ENCODE measurements at regions not wholly inside any gene's neighbourhood (a gene's known extent, or its start where the extent isn't known, plus 50 kb on each side); places are given as distances from the start of the nearest gene placed in this dataset.

DNA sequence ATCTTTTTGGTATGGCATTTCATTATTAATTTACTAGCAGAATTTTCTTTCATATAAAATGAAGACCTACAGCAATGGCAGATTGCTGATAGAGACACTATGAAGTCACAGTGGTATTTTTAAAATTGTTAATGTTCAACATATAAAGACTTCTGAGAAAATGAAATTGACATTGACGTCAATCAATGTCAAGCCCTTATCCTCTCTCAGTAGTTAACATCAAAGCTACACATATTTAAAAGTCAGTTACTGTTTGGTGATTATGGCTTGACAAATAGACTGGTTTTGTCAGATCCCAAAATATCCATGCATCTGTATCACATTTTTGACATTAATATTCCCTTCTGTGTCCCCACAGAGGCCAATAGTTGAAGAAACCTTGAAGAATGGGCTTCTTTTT lies 1069.1 kb upstream of the SEL1L start:
- no peak for DNase-seq
- Histone ChIP-seq H3K9me3 (peaks cover 9% of the 10 kb centered on the region), H3K4me1 (ENCODE audit: low read depth) (no peaks in the 10 kb centered on the region), H3K36me3 (ENCODE audit: low read depth) (no peaks in the 10 kb centered on the region), H3K4me3 (no peak overlapping the region)
- intact Hi-C loops (cut with DNase I, micrococcal nuclease): no loop called here
- ATAC-seq: no peak
- TF ChIP-seq, protein P1, sequence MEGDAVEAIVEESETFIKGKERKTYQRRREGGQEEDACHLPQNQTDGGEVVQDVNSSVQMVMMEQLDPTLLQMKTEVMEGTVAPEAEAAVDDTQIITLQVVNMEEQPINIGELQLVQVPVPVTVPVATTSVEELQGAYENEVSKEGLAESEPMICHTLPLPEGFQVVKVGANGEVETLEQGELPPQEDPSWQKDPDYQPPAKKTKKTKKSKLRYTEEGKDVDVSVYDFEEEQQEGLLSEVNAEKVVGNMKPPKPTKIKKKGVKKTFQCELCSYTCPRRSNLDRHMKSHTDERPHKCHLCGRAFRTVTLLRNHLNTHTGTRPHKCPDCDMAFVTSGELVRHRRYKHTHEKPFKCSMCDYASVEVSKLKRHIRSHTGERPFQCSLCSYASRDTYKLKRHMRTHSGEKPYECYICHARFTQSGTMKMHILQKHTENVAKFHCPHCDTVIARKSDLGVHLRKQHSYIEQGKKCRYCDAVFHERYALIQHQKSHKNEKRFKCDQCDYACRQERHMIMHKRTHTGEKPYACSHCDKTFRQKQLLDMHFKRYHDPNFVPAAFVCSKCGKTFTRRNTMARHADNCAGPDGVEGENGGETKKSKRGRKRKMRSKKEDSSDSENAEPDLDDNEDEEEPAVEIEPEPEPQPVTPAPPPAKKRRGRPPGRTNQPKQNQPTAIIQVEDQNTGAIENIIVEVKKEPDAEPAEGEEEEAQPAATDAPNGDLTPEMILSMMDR (IDR thresholded peaks at IDR 0.05): no peak

DNA sequence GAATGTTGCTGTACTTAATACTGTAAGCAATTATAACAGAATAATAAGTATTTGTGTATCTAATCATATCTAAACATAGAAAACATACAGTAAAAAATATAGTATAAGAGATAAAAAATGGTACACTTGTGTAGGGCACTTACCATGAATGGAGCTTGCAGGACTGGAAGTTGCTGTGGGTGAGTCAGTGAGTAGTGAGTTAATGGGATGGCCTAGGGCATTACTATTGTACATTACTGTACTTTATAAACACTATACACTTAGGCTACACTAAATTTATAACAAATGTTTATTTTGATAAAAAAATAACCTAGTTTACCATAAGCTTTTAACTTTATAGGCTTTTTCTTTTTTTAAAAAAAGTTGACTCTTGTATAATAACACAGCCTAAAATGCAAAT lies 1071.2 kb upstream of the SEL1L start:
- DNase-seq: no peak
- Histone ChIP-seq H3K4me1 (ENCODE audit: low read depth) (no peaks in the 10 kb centered on the region), H3K4me3 (no peak overlapping the region), H3K36me3 (ENCODE audit: low read depth) (no peaks in the 10 kb centered on the region), H3K9me3 (peaks cover 9% of the 10 kb centered on the region)
- no peak for ATAC-seq
- TF ChIP-seq, protein P1 (IDR thresholded peaks at IDR 0.05): no peak
- intact Hi-C loops (cut with DNase I, micrococcal nuclease): no loop called here

DNA sequence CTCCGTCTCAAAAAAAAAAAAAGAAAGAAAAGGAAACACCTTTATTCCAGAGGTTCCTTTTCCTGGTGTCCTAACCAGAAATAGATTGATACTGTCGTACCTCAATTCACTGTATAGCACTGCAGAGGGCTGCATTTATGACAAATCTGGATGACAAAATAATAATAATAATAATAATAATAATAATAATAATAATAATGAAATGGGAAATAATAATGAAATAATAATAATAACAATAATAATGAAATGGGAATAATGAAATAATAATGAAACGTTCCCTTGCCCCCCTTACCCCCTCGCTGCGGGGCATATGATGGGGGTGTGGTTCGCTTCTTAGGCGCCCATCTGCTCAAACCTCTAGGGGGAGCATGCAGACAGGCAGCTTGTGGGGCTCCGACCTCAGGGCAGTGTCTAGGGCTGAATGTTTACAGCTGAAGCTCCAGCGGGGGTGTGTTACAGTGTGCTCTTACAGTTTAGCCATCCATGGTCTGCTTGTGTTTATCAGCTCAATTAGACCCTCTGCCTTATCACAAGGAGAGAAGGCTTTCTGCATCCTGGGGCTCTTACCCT lies 1088.3 kb upstream of the SEL1L start:
- Histone ChIP-seq H3K36me3 (ENCODE audit: low read depth) (no peaks in the 10 kb centered on the region), H3K9me3 (peaks cover 16% of the 10 kb centered on the region), H3K4me3 (no peak overlapping the region), H3K4me1 (ENCODE audit: low read depth) (no peaks in the 10 kb centered on the region)
- intact Hi-C loops (cut with DNase I, micrococcal nuclease): no loop called here
- ATAC-seq (no peak), DNase-seq (no peak)
- TF ChIP-seq, protein P1 (IDR thresholded peaks at IDR 0.05): no peak

DNA sequence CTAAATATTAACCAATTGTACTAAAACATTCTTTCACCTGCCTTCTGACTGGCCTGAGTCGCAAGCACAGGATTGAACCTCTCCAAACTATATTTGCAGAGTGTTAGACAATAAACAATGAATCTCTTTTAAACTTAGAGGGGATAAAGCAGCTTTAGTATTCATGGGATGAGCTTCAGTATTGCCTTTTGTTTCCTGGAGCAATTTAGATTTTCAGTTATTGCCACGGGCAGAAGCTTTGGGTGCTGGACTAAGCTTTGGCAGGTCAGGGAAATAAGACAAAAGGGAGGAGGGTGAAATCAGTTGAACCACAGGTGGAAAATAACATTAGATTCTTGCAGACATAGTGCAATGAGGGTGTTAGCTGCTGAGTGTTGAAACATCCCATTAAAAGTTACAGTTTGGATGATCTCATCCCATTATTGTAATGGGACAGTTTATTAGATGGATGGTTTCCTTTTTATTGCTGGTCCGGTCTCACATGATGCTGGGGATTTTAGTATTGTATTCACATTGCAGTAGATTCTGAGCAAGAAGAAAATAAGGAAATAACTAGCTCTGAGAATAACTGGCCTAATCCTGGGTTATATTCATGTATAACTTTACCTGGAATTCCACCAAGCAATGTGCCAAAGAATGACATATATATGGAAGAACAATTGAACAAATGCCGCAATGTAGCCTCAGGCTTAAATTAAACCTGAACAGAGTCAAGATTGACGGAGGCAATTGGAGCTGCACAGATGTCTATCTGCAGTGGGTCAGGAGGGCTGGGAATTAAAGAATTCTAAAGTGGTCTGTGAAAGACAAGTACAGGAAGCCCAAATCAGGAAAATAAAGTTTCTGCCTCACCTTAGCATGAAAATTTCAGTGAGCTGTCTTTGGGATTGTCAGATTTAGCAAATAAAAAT lies 1092.8 kb upstream of the SEL1L start:
- Histone ChIP-seq H3K4me3 (no peak overlapping the region), H3K36me3 (ENCODE audit: low read depth) (no peaks in the 10 kb centered on the region), H3K4me1 (ENCODE audit: low read depth) (no peaks in the 10 kb centered on the region), H3K9me3 (peaks cover 14% of the 10 kb centered on the region)
- TF ChIP-seq, protein P1 (IDR thresholded peaks at IDR 0.05): no peak
- intact Hi-C loops (cut with DNase I, micrococcal nuclease): no loop called here
- DNase-seq (no peak), ATAC-seq (no peak)

DNA sequence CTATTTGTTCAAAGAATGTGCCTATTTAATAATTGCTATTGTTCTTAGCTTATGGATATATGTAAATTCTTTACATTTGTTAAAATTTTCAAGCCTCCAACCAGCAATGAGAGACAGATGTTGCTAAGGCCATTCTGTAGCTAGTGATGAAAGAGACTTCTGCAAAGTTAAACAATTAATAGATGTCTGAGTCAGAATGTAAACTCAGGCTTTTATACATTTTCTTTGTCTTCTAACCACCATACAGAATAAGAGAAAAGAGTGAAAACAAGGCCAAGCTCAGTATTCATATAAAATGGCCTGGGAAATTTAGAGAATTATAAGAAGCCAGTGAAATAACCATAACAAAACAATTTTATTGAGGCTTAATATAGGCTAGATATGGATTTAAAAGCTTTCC lies 1102.3 kb upstream of the SEL1L start:
- DNase-seq (no peak), ATAC-seq (no peak)
- intact Hi-C loops (cut with DNase I, micrococcal nuclease): no loop called here
- no peak overlapping the region for H3K4me3 ChIP-seq
- no peaks in the 10 kb centered on the region for H3K4me1 ChIP-seq (ENCODE audit: low read depth)
- H3K9me3 ChIP-seq: peaks cover 21% of the 10 kb centered on the region
- TF ChIP-seq, protein P1 (IDR thresholded peaks at IDR 0.05): no peak
- no peaks in the 10 kb centered on the region for H3K36me3 ChIP-seq (ENCODE audit: low read depth)

All from mucosa of descending colon (tissue), 3 donors.